ENCODE measurements at regions not wholly inside any gene's neighbourhood (a gene's known extent, or its start where the extent isn't known, plus 50 kb on each side); places are given as distances from the start of the nearest gene placed in this dataset.
"Not testable (repeated sequence)": the region's sequence is repeated elsewhere in the genome, so short reads cannot be mapped to it uniquely, and the experiment has no call there.

DNA sequence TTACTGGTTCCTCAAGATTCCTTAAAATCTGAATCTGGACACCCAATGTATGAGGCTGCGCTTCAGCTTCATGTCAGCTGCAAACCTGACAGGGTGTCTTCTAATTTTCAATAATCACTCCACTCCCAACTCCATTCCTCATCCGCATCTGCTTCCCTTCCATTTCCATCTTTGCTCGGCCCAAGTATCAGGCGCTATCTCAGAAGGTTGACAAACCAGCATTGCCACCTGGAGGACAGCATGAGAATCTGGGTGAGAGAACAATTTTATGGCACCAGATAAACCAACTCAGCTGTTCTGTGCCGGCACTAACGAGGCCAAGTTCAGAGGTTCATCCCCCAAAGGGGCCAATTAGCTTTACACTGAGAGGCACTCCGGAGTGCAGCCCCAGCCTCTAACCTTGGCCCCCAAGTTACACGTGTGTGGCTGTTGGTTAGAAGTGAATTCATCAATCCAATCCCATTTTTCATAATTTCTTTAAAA is 79.1 kb upstream of the LMO2 start:
- no peaks in the 10 kb centered on the region for H3K36me3 ChIP-seq (ENCODE audit: control insufficient read depth, insufficient read depth, low read length)
- WGBS, 2 experiments (ENCODE audit: insufficient coverage in 2 of 2) = 19 to 36% methylated on average over 4 to 7 of the region's 8 CpGs

DNA sequence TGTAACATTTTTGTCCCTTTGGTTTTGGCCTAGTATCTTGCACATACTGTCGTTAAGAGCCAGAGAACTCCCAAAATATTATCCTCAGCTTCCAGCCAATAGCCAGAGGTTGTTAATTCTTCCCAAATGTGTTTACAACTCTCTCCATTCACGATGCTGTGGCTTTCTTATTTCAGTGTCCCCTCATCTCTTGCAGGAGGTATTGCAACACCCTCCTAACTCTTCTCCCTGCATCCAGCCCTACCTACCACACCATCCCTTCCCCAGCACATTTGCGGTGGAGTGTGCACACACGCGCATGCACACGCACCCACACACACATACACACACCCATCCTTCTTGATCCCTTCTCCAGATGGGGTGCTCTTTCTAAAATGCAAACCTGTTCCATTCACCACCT is 75.6 kb upstream of the LMO2 start:
- WGBS, 2 experiments (ENCODE audit: insufficient coverage in 2 of 2) = 88 to 90% methylated on average over 4 to 5 of the region's 6 CpGs
- H3K27ac ChIP-seq (ENCODE audit: low read depth, low read length, severe bottlenecking) = no peak overlapping the region
- H3K4me3 ChIP-seq (ENCODE audit: extremely low read depth, insufficient read depth, low read length, poor library complexity, severe bottlenecking) = no peak overlapping the region
- no peaks in the 10 kb centered on the region for H3K36me3 ChIP-seq (ENCODE audit: control insufficient read depth, insufficient read depth, low read length)
- no peaks in the 10 kb centered on the region for H3K4me1 ChIP-seq (ENCODE audit: control insufficient read depth, insufficient read depth, low read length, poor library complexity, severe bottlenecking)
- H3K9me3 ChIP-seq (ENCODE audit: control insufficient read depth, low read length) = no peaks in the 10 kb centered on the region

More for the DNA sequence above, 79.1 kb upstream of the LMO2 start:
- H3K4me3 ChIP-seq (ENCODE audit: extremely low read depth, insufficient read depth, low read length, poor library complexity, severe bottlenecking) = no peak overlapping the region
- H3K9me3 ChIP-seq (ENCODE audit: control insufficient read depth, low read length) = no peaks in the 10 kb centered on the region
- no peak overlapping the region for H3K27ac ChIP-seq (ENCODE audit: low read depth, low read length, severe bottlenecking)
- H3K4me1 ChIP-seq (ENCODE audit: control insufficient read depth, insufficient read depth, low read length, poor library complexity, severe bottlenecking) = no peaks in the 10 kb centered on the region

DNA sequence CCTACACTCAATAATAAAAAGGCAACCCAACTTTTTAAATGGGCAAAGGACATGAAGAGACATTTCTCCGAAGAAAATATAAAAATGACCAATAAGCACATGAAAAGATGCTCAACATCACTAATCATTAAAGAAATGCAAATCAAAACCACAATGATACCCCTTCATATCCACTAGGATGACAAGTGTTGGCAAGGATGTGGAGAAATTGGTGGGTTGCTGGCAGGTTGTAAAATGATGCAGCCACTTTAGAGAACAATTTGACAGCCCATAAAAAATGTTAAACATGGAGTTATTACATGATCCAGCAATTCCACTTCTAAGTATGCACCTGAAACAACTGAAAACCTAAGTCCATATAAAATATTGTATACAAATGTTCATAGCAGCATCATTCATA is 73.2 kb upstream of the LMO2 start:
- H3K4me1 ChIP-seq (ENCODE audit: control insufficient read depth, insufficient read depth, low read length, poor library complexity, severe bottlenecking) = no peaks in the 10 kb centered on the region
- no peak overlapping the region for H3K4me3 ChIP-seq (ENCODE audit: extremely low read depth, insufficient read depth, low read length, poor library complexity, severe bottlenecking)
- no peaks in the 10 kb centered on the region for H3K36me3 ChIP-seq (ENCODE audit: control insufficient read depth, insufficient read depth, low read length)
- no peaks in the 10 kb centered on the region for H3K9me3 ChIP-seq (ENCODE audit: control insufficient read depth, low read length)
- H3K27ac ChIP-seq (ENCODE audit: low read depth, low read length, severe bottlenecking) = no peak overlapping the region
- WGBS, 2 experiments (ENCODE audit: insufficient coverage in 2 of 2) = 80% methylated on average over 1 of the region's 1 CpG; no CpG with 5 or more reads in 1 of the 2 experiments

DNA sequence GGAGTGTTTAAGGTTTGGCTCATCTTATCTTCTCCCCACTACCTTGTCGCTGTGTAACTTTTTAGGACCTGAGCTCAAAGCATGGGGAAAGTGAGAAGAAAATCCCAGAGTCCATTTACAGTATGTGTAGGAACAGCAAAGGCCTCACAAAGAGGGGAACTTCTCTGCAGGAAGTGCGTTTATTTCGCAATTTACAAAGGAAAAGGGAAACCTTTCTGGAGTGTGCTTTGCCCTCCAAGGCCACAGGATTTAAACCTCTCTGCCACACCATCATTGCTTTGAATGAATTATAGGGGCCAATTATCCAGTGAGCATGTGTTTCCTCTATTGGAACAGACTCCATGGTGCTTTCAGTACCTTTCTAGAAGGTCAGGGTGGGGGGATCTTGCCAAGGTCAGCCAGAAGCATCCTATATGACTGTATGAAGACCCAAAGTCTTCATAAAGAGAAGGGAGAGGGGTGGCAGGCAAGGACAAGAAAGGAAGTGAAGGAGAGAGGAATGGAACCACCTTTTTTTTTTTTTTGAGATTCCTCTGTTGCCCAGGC is 68.1 kb upstream of the LMO2 start:
- no peak overlapping the region for H3K27ac ChIP-seq (ENCODE audit: low read depth, low read length, severe bottlenecking)
- H3K36me3 ChIP-seq (ENCODE audit: control insufficient read depth, insufficient read depth, low read length) = no peaks in the 10 kb centered on the region
- 100% methylated on average over 2 of the region's 3 CpGs; no CpG with 5 or more reads in 1 of the 2 experiments for WGBS, 2 experiments (ENCODE audit: insufficient coverage in 2 of 2)
- H3K4me1 ChIP-seq (ENCODE audit: control insufficient read depth, insufficient read depth, low read length, poor library complexity, severe bottlenecking) = no peaks in the 10 kb centered on the region
- H3K4me3 ChIP-seq (ENCODE audit: extremely low read depth, insufficient read depth, low read length, poor library complexity, severe bottlenecking) = no peak overlapping the region
- no peaks in the 10 kb centered on the region for H3K9me3 ChIP-seq (ENCODE audit: control insufficient read depth, low read length)

DNA sequence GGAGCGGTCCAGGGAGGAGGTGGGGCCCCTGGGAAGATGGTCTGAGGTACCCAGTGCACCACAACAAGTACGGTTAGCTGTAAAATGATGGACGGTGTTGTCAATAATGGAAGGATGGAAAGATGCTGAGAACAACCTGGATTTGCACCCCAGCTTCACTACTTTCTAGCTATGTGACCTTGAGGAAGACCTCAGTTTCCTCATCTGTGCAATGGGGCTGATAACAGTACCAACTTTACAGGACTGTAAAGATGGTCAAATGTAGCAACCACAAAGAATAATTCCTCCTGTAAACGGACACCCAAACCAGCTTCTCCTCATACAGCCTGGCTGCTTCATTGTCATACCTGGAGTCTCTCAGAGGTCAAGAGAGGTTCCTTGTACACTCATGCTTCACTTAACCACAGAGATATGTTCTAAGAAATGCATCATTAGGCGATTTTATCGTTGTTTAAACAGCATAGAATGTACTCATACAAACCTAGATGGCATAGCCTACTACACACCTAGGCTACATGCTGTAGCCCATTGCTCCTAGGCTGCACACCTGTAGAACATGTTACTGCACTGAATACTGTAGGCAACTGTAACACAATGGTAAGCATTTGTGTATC is 65.5 kb upstream of the LMO2 start:
- Histone ChIP-seq H3K4me1 (ENCODE audit: control insufficient read depth, insufficient read depth, low read length, poor library complexity, severe bottlenecking) (peaks cover 5% of the 10 kb centered on the region), H3K27ac (ENCODE audit: low read depth, low read length, severe bottlenecking) (no peak overlapping the region), H3K36me3 (ENCODE audit: control insufficient read depth, insufficient read depth, low read length) (no peaks in the 10 kb centered on the region), H3K9me3 (ENCODE audit: control insufficient read depth, low read length) (no peaks in the 10 kb centered on the region), H3K4me3 (ENCODE audit: extremely low read depth, insufficient read depth, low read length, poor library complexity, severe bottlenecking) (no peak overlapping the region)
- 67% methylated on average over 3 to 4 of the region's 6 CpGs for WGBS, 2 experiments (ENCODE audit: insufficient coverage in 2 of 2)

DNA sequence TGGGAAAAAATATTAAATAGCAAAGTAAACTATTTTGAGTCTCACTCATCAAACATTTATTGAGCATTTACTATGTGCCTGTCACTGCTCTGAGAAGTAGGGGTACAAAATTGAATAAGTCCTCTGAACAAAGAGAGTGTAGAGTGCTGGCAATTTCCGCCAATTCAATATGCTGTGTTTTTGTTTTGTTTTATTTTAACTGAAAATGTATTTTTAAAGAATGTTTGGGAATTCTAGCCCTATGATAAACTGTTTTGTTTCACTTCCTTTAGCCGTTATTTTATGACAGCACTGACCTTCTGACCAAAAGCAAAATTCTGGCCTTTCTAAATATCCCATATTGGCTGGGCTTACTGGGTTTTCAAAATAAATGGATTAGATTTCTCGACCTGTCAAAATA is 64.7 kb upstream of the LMO2 start:
- no peaks in the 10 kb centered on the region for H3K9me3 ChIP-seq (ENCODE audit: control insufficient read depth, low read length)
- no peak overlapping the region for H3K4me3 ChIP-seq (ENCODE audit: extremely low read depth, insufficient read depth, low read length, poor library complexity, severe bottlenecking)
- no peaks in the 10 kb centered on the region for H3K36me3 ChIP-seq (ENCODE audit: control insufficient read depth, insufficient read depth, low read length)
- 90 to 100% methylated on average over 2 to 3 of the region's 3 CpGs for WGBS, 2 experiments (ENCODE audit: insufficient coverage in 2 of 2)
- H3K27ac ChIP-seq (ENCODE audit: low read depth, low read length, severe bottlenecking) = no peak overlapping the region
- H3K4me1 ChIP-seq (ENCODE audit: control insufficient read depth, insufficient read depth, low read length, poor library complexity, severe bottlenecking) = peaks cover 5% of the 10 kb centered on the region

DNA sequence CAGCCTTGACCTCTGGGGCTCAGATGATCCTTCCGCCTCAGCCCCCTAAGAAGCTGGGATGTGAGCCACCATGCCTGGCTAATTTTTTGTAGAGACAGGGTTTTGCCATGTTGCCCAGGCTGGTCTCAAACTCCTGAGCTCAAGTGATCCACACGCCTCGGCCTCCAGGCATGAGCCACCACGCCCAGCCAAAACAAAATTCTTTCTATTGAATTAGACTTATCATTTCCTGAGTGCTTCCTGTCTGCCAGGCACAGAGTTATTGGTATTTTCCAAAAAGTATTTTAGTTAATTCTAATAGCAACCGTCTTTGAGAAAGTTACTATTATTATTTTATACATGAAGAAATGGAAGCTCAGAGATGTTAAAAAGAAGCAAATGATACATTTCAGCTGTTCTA is 61.4 kb upstream of the LMO2 start:
- Histone ChIP-seq H3K27ac (ENCODE audit: low read depth, low read length, severe bottlenecking) (no peak overlapping the region), H3K36me3 (ENCODE audit: control insufficient read depth, insufficient read depth, low read length) (no peaks in the 10 kb centered on the region), H3K4me3 (ENCODE audit: extremely low read depth, insufficient read depth, low read length, poor library complexity, severe bottlenecking) (no peak overlapping the region), H3K9me3 (ENCODE audit: control insufficient read depth, low read length) (no peaks in the 10 kb centered on the region), H3K4me1 (ENCODE audit: control insufficient read depth, insufficient read depth, low read length, poor library complexity, severe bottlenecking) (peaks cover 5% of the 10 kb centered on the region)
- 95% methylated on average over 3 to 4 of the region's 5 CpGs for WGBS, 2 experiments (ENCODE audit: insufficient coverage in 2 of 2)

DNA sequence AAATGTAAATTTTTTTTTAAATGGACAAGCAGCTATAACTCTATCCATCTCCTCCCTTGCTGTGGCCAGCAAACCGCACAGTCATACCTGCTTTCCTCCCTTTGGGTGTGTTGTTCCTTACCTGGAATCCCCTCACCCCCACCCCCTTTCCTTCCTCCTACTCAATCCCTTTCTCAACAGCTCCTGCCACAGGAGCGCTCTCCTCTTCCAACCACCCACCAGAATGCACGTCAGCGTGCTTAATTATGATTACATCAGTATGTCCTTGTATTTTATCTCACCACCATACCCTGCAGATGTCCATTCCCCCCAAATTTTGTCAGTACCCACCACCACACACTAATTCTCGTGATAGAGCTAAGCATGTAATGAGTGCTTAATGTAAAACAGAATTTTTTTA is 60.9 kb upstream of the LMO2 start:
- no peaks in the 10 kb centered on the region for H3K36me3 ChIP-seq (ENCODE audit: control insufficient read depth, insufficient read depth, low read length)
- WGBS, 2 experiments (ENCODE audit: insufficient coverage in 2 of 2) = 100% methylated on average over 3 of the region's 5 CpGs
- H3K4me3 ChIP-seq (ENCODE audit: extremely low read depth, insufficient read depth, low read length, poor library complexity, severe bottlenecking) = no peak overlapping the region
- peaks cover 5% of the 10 kb centered on the region for H3K4me1 ChIP-seq (ENCODE audit: control insufficient read depth, insufficient read depth, low read length, poor library complexity, severe bottlenecking)
- no peak overlapping the region for H3K27ac ChIP-seq (ENCODE audit: low read depth, low read length, severe bottlenecking)
- no peaks in the 10 kb centered on the region for H3K9me3 ChIP-seq (ENCODE audit: control insufficient read depth, low read length)

DNA sequence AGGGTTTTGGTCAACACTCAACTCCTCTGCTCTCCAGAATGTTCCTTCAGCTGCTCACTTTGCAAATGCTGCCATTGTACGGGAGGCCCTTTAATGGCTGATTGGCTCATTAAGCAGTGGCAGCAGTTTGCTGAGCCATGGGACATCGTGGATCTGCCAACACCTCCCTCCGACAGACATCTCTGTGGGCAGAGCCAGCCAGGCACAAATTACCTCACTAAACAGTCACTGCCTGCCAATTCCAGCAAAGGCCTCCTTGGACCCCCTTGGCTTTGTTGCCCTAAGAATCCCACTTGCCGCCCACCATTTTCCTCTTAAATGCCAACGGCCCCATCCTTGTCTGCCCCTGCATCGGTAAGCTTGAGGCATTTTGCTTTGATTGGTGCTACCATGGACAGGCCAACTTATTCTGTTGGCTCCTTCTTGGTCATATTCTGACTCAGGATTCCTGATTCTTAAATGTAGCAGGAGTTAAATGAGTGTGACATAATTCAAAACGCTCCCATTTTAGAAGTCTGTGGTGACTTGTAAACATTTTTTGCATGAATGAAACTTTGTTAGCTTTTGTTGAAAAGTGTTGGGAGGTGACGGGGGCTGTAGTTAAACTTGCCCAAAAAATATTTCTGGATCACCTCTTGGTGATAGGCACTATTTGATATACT is 57.5 kb upstream of the LMO2 start:
- no peaks in the 10 kb centered on the region for H3K36me3 ChIP-seq (ENCODE audit: control insufficient read depth, insufficient read depth, low read length)
- no peak overlapping the region for H3K27ac ChIP-seq (ENCODE audit: low read depth, low read length, severe bottlenecking)
- 93 to 96% methylated on average over 6 of the region's 8 CpGs for WGBS, 2 experiments (ENCODE audit: insufficient coverage in 2 of 2)
- no peaks in the 10 kb centered on the region for H3K9me3 ChIP-seq (ENCODE audit: control insufficient read depth, low read length)
- H3K4me1 ChIP-seq (ENCODE audit: control insufficient read depth, insufficient read depth, low read length, poor library complexity, severe bottlenecking) = peaks cover 5% of the 10 kb centered on the region
- no peak overlapping the region for H3K4me3 ChIP-seq (ENCODE audit: extremely low read depth, insufficient read depth, low read length, poor library complexity, severe bottlenecking)

DNA sequence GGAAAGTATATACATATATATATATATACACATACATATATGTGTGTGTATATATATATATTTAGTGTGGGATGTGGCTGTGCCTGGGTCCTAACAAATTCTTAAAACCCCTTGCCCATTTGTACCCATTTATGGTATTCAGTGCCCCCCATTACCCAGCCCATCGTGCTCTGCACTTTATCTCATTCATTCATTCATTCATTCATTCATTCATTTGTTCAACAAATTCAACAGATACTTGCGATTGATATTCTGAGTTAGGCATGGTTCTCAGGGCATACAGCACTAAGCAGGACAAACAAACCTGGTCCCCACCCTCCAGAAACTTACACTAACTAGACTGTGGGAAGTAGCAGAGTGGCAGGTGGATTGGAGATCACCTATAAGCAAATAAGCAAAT is 56.6 kb upstream of the LMO2 start:
- no peak overlapping the region for H3K27ac ChIP-seq (ENCODE audit: low read depth, low read length, severe bottlenecking)
- peaks cover 11% of the 10 kb centered on the region for H3K4me1 ChIP-seq (ENCODE audit: control insufficient read depth, insufficient read depth, low read length, poor library complexity, severe bottlenecking)
- no peaks in the 10 kb centered on the region for H3K36me3 ChIP-seq (ENCODE audit: control insufficient read depth, insufficient read depth, low read length)
- no peaks in the 10 kb centered on the region for H3K9me3 ChIP-seq (ENCODE audit: control insufficient read depth, low read length)
- no peak overlapping the region for H3K4me3 ChIP-seq (ENCODE audit: extremely low read depth, insufficient read depth, low read length, poor library complexity, severe bottlenecking)
- 86 to 100% methylated on average over 1 to 2 of the region's 2 CpGs for WGBS, 2 experiments (ENCODE audit: insufficient coverage in 2 of 2)

DNA sequence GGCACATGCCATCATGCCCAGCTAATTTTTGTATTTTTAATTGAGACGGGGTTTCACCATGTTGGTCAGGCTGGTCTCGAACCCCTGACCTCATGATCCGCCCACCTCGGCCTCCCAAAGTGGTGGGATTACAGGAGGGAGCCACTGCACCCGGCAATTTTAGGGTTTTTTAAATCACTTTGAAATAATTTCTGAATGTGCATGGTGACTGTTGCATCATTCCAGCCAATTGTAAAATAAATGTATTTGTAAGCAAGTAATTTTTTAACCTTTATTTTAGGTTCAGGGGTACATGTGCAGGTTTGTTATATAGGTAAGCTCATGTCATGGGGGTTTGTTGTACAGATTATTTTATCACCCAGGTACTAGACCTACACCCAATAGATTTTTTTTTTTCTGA is 56.0 kb upstream of the LMO2 start:
- not testable (repeated sequence) for H3K36me3 ChIP-seq (ENCODE audit: control insufficient read depth, insufficient read depth, low read length); H3K27ac ChIP-seq (ENCODE audit: low read depth, low read length, severe bottlenecking); H3K9me3 ChIP-seq (ENCODE audit: control insufficient read depth, low read length); H3K4me3 ChIP-seq (ENCODE audit: extremely low read depth, insufficient read depth, low read length, poor library complexity, severe bottlenecking)
- H3K4me1 ChIP-seq (ENCODE audit: control insufficient read depth, insufficient read depth, low read length, poor library complexity, severe bottlenecking) = peaks cover 12% of the 10 kb centered on the region
- WGBS, 2 experiments (ENCODE audit: insufficient coverage in 2 of 2) = 85 to 97% methylated on average over 5 of the region's 5 CpGs
